Psoas muscle (tissue), 7 donors: ENCODE measurements at regions not wholly inside any gene's neighbourhood (a gene's known extent, or its start where the extent isn't known, plus 50 kb on each side); places are given as distances from the start of the nearest gene placed in this dataset.

Experiments used
- ATAC-seq, 4 donors: fragments of 200-7000 bp; cut with Tn5 transposase; one replicate each; pipeline ENCODE4 v1.9.1; 2020; ENCODE audit warnings: moderate library complexity in 3 of 4, mild to moderate bottlenecking in 2 of 4
- DNase-seq, 2 donors: peaks; one replicate each; pipeline ENCODE4 v3.0.0-alpha.2; 2020
- H3K27ac ChIP-seq: fragments of 200-600 bp; one replicate; pipeline ENCODE4 v1.8.0; 2022
- H3K27me3 ChIP-seq, 3 donors: fragments of 200-600 bp in 1 of 3; one replicate each; pipeline versions ENCODE4 v1.6.1 to v1.8.0; 2013 to 2022; ENCODE audit warnings: low read length in 2 of 3, mild to moderate bottlenecking in 2 of 3, moderate library complexity in 1 of 3; ENCODE audit not compliant: insufficient read depth in 3 of 3
- H3K36me3 ChIP-seq, 2 donors: fragments of 200-600 bp in 1 of 2; one replicate each; pipeline versions ENCODE4 v1.6.1 to v1.8.0; 2013 to 2022; ENCODE audit warnings: low read depth in 1 of 2, mild to moderate bottlenecking in 1 of 2, moderate library complexity in 1 of 2; ENCODE audit not compliant: insufficient read depth in 1 of 2
- H3K4me1 ChIP-seq: fragments of 200-600 bp; one replicate; pipeline ENCODE4 v1.8.0; 2022
- H3K4me3 ChIP-seq: fragments of 200-600 bp; one replicate; pipeline ENCODE4 v1.8.0; 2022; ENCODE audit warnings: mild to moderate bottlenecking
- H3K9me3 ChIP-seq: fragments of 200-600 bp; one replicate; pipeline ENCODE4 v1.8.0; 2022
- CTCF ChIP-seq: fragments of 200-600 bp; IDR thresholded peaks from one replicate; pipeline ENCODE4 v1.8.0; 2022; ENCODE audit warnings: antibody characterized with exemption
- WGBS, 3 donors: extraction: QIAGEN DNeasy Blood & Tissue Kit; methylation state at CpG; one replicate each; pipeline versions ENCODE4 v1.1.6 to v1.1.7; 2013; 5-methylcytosine and 5-hydroxymethylcytosine counted together
- intact Hi-C, 2 donors: fragments of 100-400 bp; cut with DNase I; formaldehyde crosslinking; loops; one replicate each; pipeline versions ENCODE4 v1.11.0 to v1.14.2; 2022
- donor health status: healthy with polysubstance abuse.
- donor health status: DM: no; HTN: no; CAD: no; lungs with moderate emphysema.
- donor health status: Bipolar disorder and iron deficiency.
- donor health status: healthy.
- donor health status: DM: yes; HTN: yes; CAD: no.
- donor health status: DM: no; HTN: no; CAD: no.
- donor health status: DM: yes; HTN: yes; CAD: no.

DNA sequence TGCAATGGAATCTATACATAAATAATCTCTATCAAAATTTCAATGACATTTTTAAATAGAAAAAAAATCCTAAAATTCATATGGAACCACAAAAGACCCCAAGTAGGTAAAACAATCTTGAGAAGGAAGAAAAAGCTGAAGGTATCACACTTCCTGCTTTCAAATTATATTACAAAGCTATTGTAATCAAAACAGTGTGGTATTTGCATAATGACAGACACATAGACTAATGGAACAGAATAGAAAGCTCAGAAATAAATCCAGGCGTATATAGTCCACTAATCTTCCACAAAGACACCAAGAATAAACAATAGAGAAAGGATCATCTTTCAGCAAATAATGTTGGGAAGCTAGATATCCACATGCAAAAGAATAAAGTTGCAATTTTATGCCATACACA, 699.8 kb upstream of the ID2 start:
- 89 to 100% (median 97%) methylated on average over 1 of the region's 1 CpG for WGBS, 3 donors
- TF ChIP-seq CTCF: no peak
- H3K36me3 ChIP-seq: no peaks in the 10 kb centered on the region
- no peak overlapping the region for H3K27ac ChIP-seq
- no peaks in the 10 kb centered on the region for H3K27me3 ChIP-seq
- intact Hi-C loops: no loop called here
- no peaks in the 10 kb centered on the region for H3K9me3 ChIP-seq
- DNase-seq: no peak
- no peak overlapping the region for H3K4me3 ChIP-seq
- no peak for ATAC-seq
- H3K4me1 ChIP-seq: no peaks in the 10 kb centered on the region

- H3K9me3 ChIP-seq: no peaks in the 10 kb centered on the region
- intact Hi-C loops: no loop called here
- H3K27me3 ChIP-seq: no peaks in the 10 kb centered on the region
- WGBS, 3 donors: 71 to 89% (median 83%) methylated on average over 4 of the region's 4 CpGs
- DNase-seq: no peak
- H3K36me3 ChIP-seq: no peaks in the 10 kb centered on the region
- TF ChIP-seq CTCF: no peak
- H3K4me3 ChIP-seq: no peak overlapping the region
- no peaks in the 10 kb centered on the region for H3K4me1 ChIP-seq
- ATAC-seq: no peak
- no peak overlapping the region for H3K27ac ChIP-seq
Measured at GRCh38 chr2:7983451-7983850, 698.4 kb upstream of the ID2 start.

DNA sequence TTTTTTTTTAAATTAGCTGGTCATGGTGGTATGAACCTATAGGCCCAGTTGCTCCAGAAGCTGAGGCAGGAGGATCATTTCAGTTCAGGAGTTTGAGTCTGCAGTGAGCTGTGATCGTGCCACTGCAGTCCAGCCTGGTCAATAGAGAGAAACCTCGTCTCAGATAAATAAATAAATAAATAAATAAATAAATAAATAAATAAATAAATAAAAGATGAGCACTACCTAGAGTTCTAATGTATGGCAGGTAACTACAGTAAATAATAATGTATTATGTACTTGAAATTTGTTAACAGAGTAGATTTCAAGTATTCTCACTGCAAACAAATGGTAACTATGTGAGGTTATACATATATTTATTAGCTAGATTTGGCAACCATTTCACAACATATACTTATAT, 697.9 kb upstream of the ID2 start:
- Histone ChIP-seq H3K36me3 (no peaks in the 10 kb centered on the region), H3K27me3 (no peaks in the 10 kb centered on the region), H3K4me1 (no peaks in the 10 kb centered on the region), H3K4me3 (no peak overlapping the region), H3K9me3 (no peaks in the 10 kb centered on the region), H3K27ac (no peak overlapping the region)
- intact Hi-C loops: no loop called here
- TF ChIP-seq CTCF: no peak
- no peak for DNase-seq
- 93 to 96% (median 96%) methylated on average over 2 of the region's 2 CpGs for WGBS, 3 donors
- no peak for ATAC-seq

GRCh38 chr2:7984693-7985353, 697.0 kb upstream of the ID2 start:
- WGBS, 3 donors: 74 to 79% (median 75%) methylated on average over 9 of the region's 9 CpGs
- H3K27ac ChIP-seq: no peak overlapping the region
- H3K4me1 ChIP-seq: no peaks in the 10 kb centered on the region
- H3K4me3 ChIP-seq: no peak overlapping the region
- H3K27me3 ChIP-seq: no peaks in the 10 kb centered on the region
- H3K9me3 ChIP-seq: no peaks in the 10 kb centered on the region
- no peak for TF ChIP-seq CTCF
- DNase-seq (no peak), ATAC-seq (no peak)
- intact Hi-C loops: no loop called here
- H3K36me3 ChIP-seq: no peaks in the 10 kb centered on the region

GRCh38 chr2:7986431-7986830, 695.4 kb upstream of the ID2 start:
- H3K36me3 ChIP-seq: no peaks in the 10 kb centered on the region
- H3K9me3 ChIP-seq: no peaks in the 10 kb centered on the region
- WGBS, 3 donors: 35 to 51% (median 40%) methylated on average over 3 of the region's 3 CpGs
- no peak for TF ChIP-seq CTCF
- H3K4me3 ChIP-seq: no peak overlapping the region
- DNase-seq (no peak), ATAC-seq (no peak)
- H3K27me3 ChIP-seq: no peaks in the 10 kb centered on the region
- intact Hi-C loops: no loop called here
- H3K27ac ChIP-seq: no peak overlapping the region
- no peaks in the 10 kb centered on the region for H3K4me1 ChIP-seq
